ENCODE measurements at regions not wholly inside any gene's neighbourhood (a gene's known extent, or its start where the extent isn't known, plus 50 kb on each side); places are given as distances from the start of the nearest gene placed in this dataset.

- H3K27ac ChIP-seq = no peak overlapping the region
- H3K9me3 ChIP-seq = no peaks in the 10 kb centered on the region
- H3K27me3 ChIP-seq = no peaks in the 10 kb centered on the region
- DNase-seq = no peak
- no peak overlapping the region for H3K4me3 ChIP-seq
- TF ChIP-seq POLR2A (IDR thresholded peaks at IDR 0.05) (no peak), CTCF (IDR thresholded peaks at IDR 0.05) (no peak)
- no peaks in the 10 kb centered on the region for H3K4me1 ChIP-seq
- H3K36me3 ChIP-seq = no peaks in the 10 kb centered on the region
Observed at GRCh38 chr2:150769421-150769820, 282.0 kb upstream of the RND3 start.

- Histone ChIP-seq H3K27me3 (no peaks in the 10 kb centered on the region), H3K4me1 (no peaks in the 10 kb centered on the region), H3K9me3 (no peaks in the 10 kb centered on the region), H3K36me3 (no peaks in the 10 kb centered on the region), H3K27ac (no peak overlapping the region), H3K4me3 (no peak overlapping the region)
- DNase-seq = no peak
- TF ChIP-seq CTCF (IDR thresholded peaks at IDR 0.05) (no peak), POLR2A (IDR thresholded peaks at IDR 0.05) (no peak)
Observed at GRCh38 chr2:150767991-150768746, 280.7 kb upstream of the RND3 start.

- Histone ChIP-seq H3K4me3 (no peak overlapping the region), H3K27me3 (no peaks in the 10 kb centered on the region), H3K4me1 (no peaks in the 10 kb centered on the region), H3K27ac (no peak overlapping the region), H3K36me3 (no peaks in the 10 kb centered on the region), H3K9me3 (no peaks in the 10 kb centered on the region)
- DNase-seq = no peak
- no peak for TF ChIP-seq POLR2A (IDR thresholded peaks at IDR 0.05)
- TF ChIP-seq CTCF (IDR thresholded peaks at IDR 0.05) = no peak
Observed at GRCh38 chr2:150762571-150762970, 275.1 kb upstream of the RND3 start.

- H3K27me3 ChIP-seq = no peaks in the 10 kb centered on the region
- no peaks in the 10 kb centered on the region for H3K9me3 ChIP-seq
- TF ChIP-seq CTCF (IDR thresholded peaks at IDR 0.05) = no peak
- no peak for TF ChIP-seq POLR2A (IDR thresholded peaks at IDR 0.05)
- no peak for DNase-seq
- H3K27ac ChIP-seq = no peak overlapping the region
- H3K4me1 ChIP-seq = no peaks in the 10 kb centered on the region
- no peaks in the 10 kb centered on the region for H3K36me3 ChIP-seq
- no peak overlapping the region for H3K4me3 ChIP-seq
Observed at GRCh38 chr2:150759531-150759930, 272.1 kb upstream of the RND3 start.

DNA sequence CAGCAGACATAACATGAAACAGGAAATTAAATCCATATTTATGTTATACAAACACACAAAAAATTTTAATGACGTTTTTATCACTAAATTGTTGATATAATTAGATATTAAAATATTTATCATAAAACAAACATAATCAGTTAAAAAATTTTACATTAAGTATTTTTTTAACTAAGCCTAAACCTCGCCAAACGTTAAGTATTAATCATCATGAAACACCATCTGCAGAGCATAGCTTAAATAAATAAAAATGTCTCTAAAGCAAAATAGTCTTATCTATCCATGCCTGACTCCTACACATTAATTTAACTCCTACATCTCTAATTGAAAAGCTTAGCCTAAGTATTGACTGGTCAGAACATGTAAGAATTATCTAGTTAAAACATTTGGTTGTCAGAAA, 271.6 kb upstream of the RND3 start:
- Histone ChIP-seq H3K4me1 (no peaks in the 10 kb centered on the region), H3K9me3 (no peaks in the 10 kb centered on the region), H3K36me3 (no peaks in the 10 kb centered on the region), H3K4me3 (no peak overlapping the region), H3K27ac (no peak overlapping the region), H3K27me3 (no peaks in the 10 kb centered on the region)
- no peak for DNase-seq
- no peak for TF ChIP-seq CTCF (IDR thresholded peaks at IDR 0.05)
- no peak for TF ChIP-seq POLR2A (IDR thresholded peaks at IDR 0.05)

DNA sequence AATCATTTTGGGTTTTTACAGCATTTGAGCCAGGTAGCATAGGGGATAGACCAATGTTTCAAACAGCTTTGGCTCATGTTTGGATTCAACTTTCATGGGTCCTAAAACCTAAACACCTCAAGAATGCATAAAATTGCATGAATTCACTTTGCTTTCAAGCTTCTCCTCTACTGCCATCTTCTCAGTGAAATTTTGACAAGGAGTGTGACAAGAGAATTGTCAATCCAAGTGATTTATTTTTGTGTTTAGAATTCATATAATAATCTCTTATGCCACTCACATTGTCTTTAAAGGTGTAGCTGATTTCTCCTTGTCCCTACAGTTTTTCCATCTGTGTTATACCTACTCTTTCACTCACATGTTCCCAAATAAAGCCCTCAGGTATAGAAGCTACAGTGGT, 264.8 kb upstream of the RND3 start:
- Histone ChIP-seq H3K4me1 (no peaks in the 10 kb centered on the region), H3K4me3 (no peak overlapping the region), H3K9me3 (no peaks in the 10 kb centered on the region), H3K36me3 (no peaks in the 10 kb centered on the region), H3K27me3 (no peaks in the 10 kb centered on the region), H3K27ac (no peak overlapping the region)
- no peak for DNase-seq
- TF ChIP-seq CTCF (IDR thresholded peaks at IDR 0.05) (no peak), POLR2A (IDR thresholded peaks at IDR 0.05) (no peak)
